ENCODE measurements at regions not wholly inside any gene's neighbourhood (a gene's known extent, or its start where the extent isn't known, plus 50 kb on each side); places are given as distances from the start of the nearest gene placed in this dataset.

GRCh38 chr3:150020527-150020926 is 49.8 kb upstream of the PFN2 start:
- DNase-seq (no peak), ATAC-seq (no peak)
- Mint-ChIP-seq H3K36me3 (ENCODE audit: insufficient read depth) (no peaks in the 10 kb centered on the region), H3K9me3 (no peaks in the 10 kb centered on the region), H3K27me3 (ENCODE audit: low read depth) (peaks cover 20% of the 10 kb centered on the region), H3K4me1 (ENCODE audit: low read depth) (no peaks in the 10 kb centered on the region), H3K4me3 (no peak overlapping the region)
